ENCODE measurements at regions not wholly inside any gene's neighbourhood (a gene's known extent, or its start where the extent isn't known, plus 50 kb on each side); places are given as distances from the start of the nearest gene placed in this dataset.

GRCh38 chr5:174173766-174174165 is 128.3 kb downstream of the NSG2 start:
- ATAC-seq (ENCODE audit: low FRiP score) (no peak), DNase-seq (ENCODE audit: low spot score) (no peak)
- TF ChIP-seq, protein P1, sequence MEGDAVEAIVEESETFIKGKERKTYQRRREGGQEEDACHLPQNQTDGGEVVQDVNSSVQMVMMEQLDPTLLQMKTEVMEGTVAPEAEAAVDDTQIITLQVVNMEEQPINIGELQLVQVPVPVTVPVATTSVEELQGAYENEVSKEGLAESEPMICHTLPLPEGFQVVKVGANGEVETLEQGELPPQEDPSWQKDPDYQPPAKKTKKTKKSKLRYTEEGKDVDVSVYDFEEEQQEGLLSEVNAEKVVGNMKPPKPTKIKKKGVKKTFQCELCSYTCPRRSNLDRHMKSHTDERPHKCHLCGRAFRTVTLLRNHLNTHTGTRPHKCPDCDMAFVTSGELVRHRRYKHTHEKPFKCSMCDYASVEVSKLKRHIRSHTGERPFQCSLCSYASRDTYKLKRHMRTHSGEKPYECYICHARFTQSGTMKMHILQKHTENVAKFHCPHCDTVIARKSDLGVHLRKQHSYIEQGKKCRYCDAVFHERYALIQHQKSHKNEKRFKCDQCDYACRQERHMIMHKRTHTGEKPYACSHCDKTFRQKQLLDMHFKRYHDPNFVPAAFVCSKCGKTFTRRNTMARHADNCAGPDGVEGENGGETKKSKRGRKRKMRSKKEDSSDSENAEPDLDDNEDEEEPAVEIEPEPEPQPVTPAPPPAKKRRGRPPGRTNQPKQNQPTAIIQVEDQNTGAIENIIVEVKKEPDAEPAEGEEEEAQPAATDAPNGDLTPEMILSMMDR (IDR thresholded peaks at IDR 0.05) = no peak

- ATAC-seq (ENCODE audit: low FRiP score) (no peak), DNase-seq (ENCODE audit: low spot score) (no peak)
- TF ChIP-seq, protein P1 (IDR thresholded peaks at IDR 0.05) = no peak
Measured at GRCh38 chr5:174175716-174176268, 130.3 kb downstream of the NSG2 start.

DNA sequence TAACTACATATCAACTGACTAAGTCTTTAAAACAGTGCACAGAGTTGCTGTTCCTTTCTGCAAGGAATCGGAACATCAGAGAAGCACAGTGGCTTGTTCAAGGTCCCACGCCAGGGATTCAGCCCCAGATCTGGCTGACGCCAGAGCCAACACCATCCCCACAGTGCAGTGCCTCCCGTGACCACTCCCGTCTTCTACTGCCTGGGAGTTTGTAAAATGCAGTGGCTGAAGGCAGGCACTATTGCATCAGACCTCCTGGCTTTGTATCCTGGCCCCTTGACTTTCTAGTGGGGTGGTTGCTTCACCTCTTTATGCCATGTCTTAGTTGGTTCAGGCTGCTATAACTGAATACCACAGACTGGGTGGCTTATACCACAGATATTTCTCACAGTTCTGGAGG is 131.0 kb downstream of the NSG2 start:
- TF ChIP-seq, protein P1 (IDR thresholded peaks at IDR 0.05) = no peak
- DNase-seq (ENCODE audit: low spot score) (no peak), ATAC-seq (ENCODE audit: low FRiP score) (no peak)

DNA sequence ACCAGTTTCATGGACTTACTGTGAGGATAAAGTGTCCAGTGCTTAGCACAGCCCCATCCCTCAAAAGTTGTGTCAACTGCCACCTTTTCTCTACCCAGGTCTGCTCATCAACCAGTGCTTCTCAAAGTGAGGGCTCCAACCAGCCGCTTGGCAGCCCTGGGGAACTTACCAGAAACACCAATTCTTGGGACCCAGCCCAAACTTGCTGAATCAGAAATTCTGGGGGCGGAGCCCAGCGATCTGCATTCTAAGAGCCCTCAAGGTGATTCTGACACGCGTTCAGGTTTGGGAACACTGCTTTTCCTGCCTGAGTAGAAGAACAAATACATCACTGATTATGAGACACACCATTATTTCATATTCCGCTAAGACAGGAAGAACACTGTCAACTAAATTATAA is 132.0 kb downstream of the NSG2 start:
- ATAC-seq (ENCODE audit: low FRiP score) = no peak

GRCh38 chr5:174177976-174178605 is 132.6 kb downstream of the NSG2 start:
- ATAC-seq (ENCODE audit: low FRiP score) (no peak), DNase-seq (ENCODE audit: low spot score) (no peak)
- TF ChIP-seq, protein P1 (IDR thresholded peaks at IDR 0.05) = no peak

More for the DNA sequence above, 132.0 kb downstream of the NSG2 start:
- TF ChIP-seq, protein P1 (IDR thresholded peaks at IDR 0.05) = no peak
- DNase-seq (ENCODE audit: low spot score) = no peak

DNA sequence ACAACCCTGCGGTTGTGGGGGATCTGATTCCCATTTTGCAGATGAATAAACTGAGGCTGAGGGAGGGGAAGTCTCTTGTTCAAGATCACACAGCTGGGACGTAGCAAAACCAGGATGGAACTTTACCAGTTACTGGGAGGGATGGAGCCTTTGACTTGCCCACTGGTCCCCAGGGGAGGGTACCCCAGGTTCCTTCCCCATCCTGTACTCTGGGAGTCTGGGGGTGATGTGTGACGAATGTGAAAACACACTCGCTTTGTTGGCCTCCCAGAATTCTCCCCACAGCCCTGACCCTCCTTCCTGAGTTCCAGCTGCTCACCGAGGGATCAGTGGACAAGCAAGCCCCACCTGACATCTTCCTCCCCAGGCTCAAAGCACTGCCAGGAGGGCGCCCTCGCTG is 135.1 kb downstream of the NSG2 start:
- DNase-seq (ENCODE audit: low spot score) (no peak), ATAC-seq (ENCODE audit: low FRiP score) (no peak)
- TF ChIP-seq, protein P1 (IDR thresholded peaks at IDR 0.05) = no peak

- no peak for ATAC-seq (ENCODE audit: low FRiP score)
- no peak for DNase-seq (ENCODE audit: low spot score)
Measured at GRCh38 chr5:174182111-174182510, 136.6 kb downstream of the NSG2 start.

More at GRCh38 chr5:174182111-174182510, 136.6 kb downstream of the NSG2 start:
- TF ChIP-seq, protein P1 (IDR thresholded peaks at IDR 0.05) = no peak
